ENCODE measurements at regions not wholly inside any gene's neighbourhood (a gene's known extent, or its start where the extent isn't known, plus 50 kb on each side); places are given as distances from the start of the nearest gene placed in this dataset.

- TF ChIP-seq, protein P1, sequence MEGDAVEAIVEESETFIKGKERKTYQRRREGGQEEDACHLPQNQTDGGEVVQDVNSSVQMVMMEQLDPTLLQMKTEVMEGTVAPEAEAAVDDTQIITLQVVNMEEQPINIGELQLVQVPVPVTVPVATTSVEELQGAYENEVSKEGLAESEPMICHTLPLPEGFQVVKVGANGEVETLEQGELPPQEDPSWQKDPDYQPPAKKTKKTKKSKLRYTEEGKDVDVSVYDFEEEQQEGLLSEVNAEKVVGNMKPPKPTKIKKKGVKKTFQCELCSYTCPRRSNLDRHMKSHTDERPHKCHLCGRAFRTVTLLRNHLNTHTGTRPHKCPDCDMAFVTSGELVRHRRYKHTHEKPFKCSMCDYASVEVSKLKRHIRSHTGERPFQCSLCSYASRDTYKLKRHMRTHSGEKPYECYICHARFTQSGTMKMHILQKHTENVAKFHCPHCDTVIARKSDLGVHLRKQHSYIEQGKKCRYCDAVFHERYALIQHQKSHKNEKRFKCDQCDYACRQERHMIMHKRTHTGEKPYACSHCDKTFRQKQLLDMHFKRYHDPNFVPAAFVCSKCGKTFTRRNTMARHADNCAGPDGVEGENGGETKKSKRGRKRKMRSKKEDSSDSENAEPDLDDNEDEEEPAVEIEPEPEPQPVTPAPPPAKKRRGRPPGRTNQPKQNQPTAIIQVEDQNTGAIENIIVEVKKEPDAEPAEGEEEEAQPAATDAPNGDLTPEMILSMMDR (conservative IDR thresholded peaks at IDR 0.05; ENCODE audit: low read length) = no peak
- no peak for TF ChIP-seq EZH2phosphoT487 (IDR thresholded peaks at IDR 0.05; ENCODE audit: borderline replicate concordance, low read depth, low read length)
These were observed 68.3 kb upstream of the CABCOCO1 start for GRCh38 chr10:61594430-61594829.
